Fibroblast of lung (primary cell): ENCODE measurements at regions not wholly inside any gene's neighbourhood (a gene's known extent, or its start where the extent isn't known, plus 50 kb on each side); places are given as distances from the start of the nearest gene placed in this dataset.

Experiments
- EZH2 ChIP-seq: IDR thresholded peaks from 2 replicates; pipeline ENCODE4 v1.5.1; 2012; ENCODE audit warnings: low read length, control low read depth, mild to moderate bottlenecking; ENCODE audit errors: missing control alignments
- TF ChIP-seq, protein P1 (sequence below), 2 donors: IDR thresholded peaks in 1 of 2; conservative IDR thresholded peaks in 1 of 2; 1 replicate in 1 of 2; 2 replicates in 1 of 2; pipeline ENCODE4 v1.5.1; 2011 to 2012; ENCODE audit warnings: low read length in 2 of 2, control low read depth in 1 of 2, inconsistent platforms in 1 of 2, low read depth in 1 of 2, mild to moderate bottlenecking in 1 of 2

DNA sequence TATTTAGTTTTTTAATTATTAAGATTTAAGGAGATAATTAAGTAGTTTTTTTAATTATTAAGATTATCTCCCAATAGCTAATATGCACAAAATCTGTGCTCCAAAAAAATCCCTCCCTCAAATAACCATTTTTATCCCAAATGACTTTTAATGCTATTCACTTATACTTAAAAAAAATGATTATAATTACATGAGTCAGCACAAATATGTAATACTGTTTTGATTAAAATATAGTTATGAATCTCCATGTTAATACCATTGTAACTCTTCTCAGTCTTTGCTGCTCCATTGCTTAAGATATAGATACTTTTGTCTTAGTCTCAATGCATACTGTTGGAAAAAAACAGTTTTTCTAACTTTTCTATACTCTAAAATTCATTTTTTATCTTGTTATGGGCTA is 1121.1 kb upstream of the ADGRL3 start:
- TF ChIP-seq, protein P1, sequence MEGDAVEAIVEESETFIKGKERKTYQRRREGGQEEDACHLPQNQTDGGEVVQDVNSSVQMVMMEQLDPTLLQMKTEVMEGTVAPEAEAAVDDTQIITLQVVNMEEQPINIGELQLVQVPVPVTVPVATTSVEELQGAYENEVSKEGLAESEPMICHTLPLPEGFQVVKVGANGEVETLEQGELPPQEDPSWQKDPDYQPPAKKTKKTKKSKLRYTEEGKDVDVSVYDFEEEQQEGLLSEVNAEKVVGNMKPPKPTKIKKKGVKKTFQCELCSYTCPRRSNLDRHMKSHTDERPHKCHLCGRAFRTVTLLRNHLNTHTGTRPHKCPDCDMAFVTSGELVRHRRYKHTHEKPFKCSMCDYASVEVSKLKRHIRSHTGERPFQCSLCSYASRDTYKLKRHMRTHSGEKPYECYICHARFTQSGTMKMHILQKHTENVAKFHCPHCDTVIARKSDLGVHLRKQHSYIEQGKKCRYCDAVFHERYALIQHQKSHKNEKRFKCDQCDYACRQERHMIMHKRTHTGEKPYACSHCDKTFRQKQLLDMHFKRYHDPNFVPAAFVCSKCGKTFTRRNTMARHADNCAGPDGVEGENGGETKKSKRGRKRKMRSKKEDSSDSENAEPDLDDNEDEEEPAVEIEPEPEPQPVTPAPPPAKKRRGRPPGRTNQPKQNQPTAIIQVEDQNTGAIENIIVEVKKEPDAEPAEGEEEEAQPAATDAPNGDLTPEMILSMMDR (conservative IDR thresholded peaks at IDR 0.05 in 1 of 2, IDR thresholded peaks at IDR 0.05 in 1 of 2; ENCODE audit: low read depth in 1 of 2, low read length in 2 of 2) = no peak
- TF ChIP-seq EZH2 = no peak
